GM21825 (cell line): ENCODE measurements at regions not wholly inside any gene's neighbourhood (a gene's known extent, or its start where the extent isn't known, plus 50 kb on each side); places are given as distances from the start of the nearest gene placed in this dataset.
"Not testable (repeated sequence)": the region's sequence is repeated elsewhere in the genome, so short reads cannot be mapped to it uniquely, and the experiment has no call there.

Source experiments
- ATAC-seq: cut with Tn5 transposase; IDR thresholded peaks from one replicate; pipeline ENCODE4 v1.9.1; 2021; ENCODE audit warnings: mild to moderate bottlenecking, moderate library complexity; ENCODE audit not compliant: unreplicated experiment

DNA sequence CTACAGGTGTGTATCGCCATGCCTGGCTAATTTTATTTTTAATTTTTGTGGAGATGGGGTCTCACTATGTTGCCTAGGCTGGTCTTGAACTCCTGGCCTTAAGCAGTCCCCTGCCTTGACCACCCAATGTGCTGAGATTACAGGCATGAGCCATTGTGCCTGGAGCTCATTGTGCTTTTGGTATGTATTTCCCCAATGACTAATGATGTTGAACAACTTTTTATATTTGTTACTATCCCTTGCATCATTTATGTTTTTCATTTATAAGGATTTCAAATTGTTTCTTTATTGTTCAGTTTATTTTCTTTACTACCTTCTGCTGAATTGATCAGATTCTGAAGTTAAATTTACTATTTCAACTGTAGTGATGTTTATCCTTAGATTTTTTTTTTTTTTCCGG lies 199.7 kb downstream of the CEP135 start:
- no peak for ATAC-seq

DNA sequence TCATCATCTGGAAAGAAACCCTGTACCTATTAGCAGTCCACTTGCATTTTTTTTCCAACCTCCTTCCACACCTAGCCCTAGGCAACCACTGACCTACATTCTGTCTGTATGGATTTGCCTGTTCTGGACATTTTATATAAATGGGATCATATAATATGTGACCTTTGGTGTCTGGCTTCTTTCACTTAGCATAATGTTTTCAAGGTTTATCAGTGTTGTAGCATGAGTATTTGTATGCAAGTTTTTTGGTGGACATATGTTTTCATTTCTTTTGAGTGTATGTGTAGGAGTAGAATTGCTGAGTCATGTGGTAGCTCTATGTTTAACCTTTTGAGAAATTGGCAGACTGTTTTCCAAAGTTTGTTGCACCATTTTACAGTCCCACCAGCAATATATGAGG lies 198.6 kb downstream of the CEP135 start:
- ATAC-seq, result no peak

DNA sequence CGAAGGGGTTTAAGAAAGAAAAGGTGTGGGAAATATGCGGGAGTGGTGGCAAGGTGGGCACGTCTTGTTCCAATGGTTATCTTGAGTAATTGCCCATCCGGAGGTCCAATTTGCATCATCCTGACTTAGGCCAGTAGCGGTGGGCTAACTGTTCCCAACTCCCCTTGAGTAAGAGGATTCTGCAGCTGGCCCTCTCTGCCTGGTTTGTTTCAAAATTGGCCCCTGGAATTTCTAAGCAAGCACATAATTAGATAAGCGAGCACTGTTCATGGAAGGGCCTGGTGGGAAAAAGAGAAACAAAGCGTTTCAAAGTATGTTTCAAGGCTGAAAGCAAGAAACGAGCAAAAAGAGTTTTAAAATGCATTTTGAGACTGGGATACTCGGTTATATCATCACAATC lies 198.2 kb downstream of the CEP135 start:
- no peak for ATAC-seq

DNA sequence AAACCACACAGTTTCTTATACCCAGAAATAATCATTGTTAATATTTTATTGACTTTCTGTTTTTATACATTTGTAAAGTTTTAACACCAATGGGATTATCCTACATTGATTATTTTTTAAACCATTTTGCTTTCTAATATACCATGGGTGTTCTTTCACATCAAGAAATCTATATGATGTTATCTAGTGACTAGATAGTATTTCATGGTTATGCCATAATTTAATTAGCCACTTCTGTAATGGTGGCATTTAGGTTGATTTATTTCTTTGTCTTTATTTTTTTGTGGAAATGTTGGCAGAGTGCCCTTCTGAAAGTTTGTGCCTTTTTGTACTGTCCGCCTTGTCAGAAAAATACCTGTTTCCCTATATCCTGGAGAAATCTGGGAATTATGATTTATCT lies 193.3 kb downstream of the CEP135 start:
- no peak for ATAC-seq

DNA sequence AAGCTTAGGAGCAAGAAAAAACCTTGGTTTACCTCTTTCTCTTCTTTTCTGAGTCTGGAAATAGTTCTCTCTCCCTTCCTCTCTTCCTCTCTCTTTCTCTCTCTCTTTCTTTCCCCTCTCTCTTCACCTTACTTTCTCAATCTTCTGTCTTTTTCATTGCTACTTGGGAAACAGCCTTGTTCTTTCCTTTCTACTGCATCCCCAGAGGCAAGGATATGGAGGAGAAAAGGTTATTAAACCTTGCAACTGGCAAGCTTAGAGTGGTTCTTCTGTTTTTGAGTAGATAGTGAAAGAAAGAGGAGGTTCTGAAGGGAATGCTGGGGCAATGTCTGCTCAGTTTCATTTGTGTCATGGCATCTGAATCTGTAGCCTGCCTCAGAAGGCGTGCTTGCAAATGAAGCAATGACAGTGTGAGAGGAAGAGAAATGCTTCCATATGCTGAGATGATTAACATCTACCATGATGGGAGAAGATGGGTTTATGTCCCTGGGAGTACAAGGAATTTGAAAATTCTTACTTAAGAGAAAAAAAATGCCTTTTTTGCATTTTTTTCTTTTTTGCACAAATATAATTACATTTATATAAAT lies 190.6 kb downstream of the CEP135 start:
- ATAC-seq, result no peak

DNA sequence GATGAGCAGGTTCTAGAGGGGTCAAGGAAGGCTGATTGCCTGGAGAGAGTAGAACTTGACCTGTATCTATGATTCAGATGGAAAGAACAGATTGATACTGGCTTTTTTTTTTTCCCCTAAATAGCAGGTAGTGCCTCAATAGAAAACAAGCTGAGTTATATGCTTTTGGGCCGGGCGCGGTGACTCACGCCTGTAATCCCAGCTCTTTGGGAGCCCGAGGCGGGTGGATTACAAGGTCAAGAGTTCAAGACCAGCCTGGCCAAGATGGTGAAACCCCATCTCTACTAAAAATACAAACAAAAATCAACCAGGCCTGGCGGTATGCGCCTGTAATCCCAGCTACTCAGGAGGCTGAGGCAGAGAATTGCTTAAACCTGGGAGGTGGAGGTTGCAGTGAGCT lies 186.1 kb downstream of the CEP135 start:
- not testable (repeated sequence) for ATAC-seq

DNA sequence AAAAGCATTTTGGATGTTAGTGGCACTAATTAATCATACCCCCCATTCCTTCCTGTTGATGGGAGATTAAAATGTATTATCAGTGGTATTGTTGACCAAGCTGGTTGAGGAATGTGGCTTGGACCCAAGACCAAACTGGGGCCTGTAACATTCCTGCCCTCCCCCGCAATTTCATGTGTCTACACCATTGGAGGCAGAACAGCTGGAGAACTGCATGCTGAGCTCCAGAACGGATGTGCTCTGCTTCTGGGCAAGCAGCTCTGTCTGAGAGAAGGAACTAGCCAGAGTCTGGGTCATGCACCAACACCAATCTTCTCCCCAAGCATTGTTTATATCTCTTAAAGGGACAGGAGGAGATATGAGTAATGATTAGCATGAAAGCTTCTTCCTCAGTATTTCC lies 185.5 kb downstream of the CEP135 start:
- ATAC-seq, result no peak

DNA sequence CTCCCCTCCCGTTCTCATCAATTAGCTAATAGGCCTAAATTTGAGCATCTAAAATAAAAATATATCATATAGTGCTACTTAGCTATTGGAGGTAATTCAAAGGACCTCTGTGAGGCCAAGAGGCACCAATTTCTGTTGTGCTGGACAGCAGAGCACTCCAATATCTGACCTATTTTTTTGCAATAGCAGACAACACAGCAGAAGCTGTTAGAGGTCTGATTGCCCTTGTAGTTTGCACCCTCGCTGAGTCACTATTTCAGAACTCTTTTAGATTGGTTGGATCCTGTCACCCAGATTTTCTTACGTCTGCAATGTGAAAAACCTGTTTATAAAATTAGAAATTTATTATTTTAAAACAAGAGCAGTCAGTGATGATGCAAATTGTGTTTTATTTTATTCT lies 184.1 kb downstream of the CEP135 start:
- ATAC-seq, result no peak

DNA sequence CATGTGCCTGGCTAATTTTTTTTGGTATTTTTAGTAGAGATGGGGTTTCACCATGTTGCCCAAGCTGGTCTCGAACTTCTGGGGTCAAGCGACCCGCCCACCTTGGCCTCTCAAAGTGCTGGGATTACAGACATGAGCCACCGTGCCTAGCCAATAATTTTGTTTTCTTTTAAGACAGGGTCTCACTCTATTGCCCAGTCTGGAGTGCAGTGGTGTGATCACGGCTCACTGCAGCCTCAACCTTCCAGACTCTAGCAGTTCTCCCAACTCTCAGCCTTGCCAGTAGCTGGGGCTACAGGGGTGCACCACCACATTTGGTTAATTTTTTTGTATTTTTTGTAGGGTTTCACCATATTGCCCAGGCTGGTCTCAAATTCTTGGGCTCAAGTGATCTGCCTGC lies 183.4 kb downstream of the CEP135 start:
- ATAC-seq, result not testable (repeated sequence)

DNA sequence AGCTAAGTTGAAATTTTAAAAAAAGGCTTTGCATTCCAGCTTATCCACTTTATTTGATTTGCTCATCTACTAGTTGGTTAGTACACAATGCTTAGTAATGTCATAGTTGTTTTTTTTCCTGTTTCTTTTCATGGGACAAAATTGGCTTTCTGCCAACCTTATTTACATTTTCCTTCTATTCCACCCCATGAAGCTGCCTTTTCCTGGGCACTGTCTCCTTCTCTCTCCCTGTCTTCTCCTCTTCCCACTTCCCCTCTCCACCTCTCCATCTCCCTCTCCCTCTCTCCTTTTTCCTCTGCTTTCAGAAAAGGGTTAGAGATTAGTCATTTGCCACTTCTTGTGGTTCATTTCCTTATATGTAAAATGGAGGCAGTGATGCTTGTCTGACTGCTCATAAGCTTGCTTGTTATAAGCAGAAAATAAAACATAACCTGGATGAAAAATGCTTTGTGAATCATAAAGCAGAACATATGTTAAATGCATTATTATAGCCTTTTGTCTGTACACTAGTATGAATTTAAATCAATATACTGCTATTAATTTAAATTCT lies 181.9 kb downstream of the CEP135 start:
- no peak for ATAC-seq

DNA sequence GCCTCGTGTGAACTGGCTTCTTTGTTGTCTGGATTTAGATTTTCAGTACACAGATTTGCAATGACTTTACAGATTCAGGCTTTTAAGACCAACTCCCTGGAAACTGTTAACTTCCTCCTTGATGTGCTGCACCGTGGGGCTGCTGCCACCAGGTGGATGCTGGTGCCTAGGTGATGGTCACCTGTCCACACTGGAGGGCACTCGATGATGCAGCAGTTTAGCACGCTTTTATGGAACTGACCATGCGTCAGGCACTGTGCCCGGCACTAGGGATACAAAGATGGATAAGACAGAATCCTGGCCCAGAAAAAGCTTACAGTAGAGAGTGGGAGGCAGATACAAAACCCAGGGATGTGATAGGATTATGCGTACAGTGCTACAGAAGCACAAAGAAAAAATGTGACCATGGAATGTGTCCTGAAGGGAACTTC lies 180.7 kb downstream of the CEP135 start:
- ATAC-seq, result no peak

DNA sequence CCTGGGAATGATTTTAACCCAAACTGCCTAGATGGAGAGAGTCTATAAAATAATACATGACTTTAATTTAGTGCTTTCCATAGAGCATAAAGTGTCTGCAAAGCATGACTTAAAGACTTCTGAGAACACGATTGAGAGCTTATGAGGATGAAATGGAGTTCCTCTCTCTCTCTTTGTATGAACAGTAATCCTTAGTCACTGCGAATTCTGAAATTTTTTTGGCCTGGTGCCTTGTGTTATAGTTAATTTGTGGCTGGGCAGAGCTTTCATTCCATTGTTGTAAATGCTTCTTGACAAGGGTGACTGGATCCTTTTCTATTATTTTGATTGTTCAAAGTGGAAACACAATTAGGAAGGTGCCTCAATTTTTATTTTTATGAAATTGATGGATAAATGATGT lies 179.5 kb downstream of the CEP135 start:
- ATAC-seq, result no peak

DNA sequence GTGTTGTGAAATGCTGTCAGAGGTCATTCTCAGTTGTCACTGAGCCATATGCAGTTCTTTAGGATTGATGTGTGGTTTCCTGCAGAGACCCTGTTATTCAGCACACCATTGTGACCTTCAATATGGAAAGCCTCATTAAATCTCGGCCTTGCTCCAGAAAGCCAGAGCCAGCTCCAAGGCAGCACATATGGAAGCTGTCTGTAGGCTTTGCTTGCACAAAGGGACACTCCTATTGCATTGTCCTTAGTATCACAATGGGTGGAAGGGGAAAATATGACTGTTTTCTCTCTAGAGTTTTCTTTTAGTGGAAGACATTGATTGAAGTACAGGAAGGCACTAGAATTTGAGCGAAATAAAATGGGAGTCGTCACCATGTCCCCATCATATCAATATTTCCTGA lies 179.0 kb downstream of the CEP135 start:
- ATAC-seq, result no peak

DNA sequence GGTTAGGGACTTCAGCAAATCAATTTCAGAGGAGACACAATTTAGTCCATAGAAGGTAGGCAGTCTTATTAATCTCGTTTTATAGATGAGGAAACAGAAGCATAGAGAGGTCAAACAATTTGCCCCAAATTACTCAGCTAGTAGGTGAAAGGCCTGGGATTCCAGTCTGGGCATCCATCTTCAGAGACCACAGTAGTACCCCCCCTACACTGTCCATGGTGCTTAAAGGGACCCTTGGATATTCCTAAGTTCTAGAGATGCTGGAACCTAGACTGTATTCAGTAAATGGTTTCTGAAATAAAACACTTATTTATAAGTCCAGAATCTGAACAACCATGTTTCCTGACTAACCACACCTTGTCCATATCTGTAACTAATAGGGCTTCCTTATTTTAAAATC lies 174.8 kb downstream of the CEP135 start:
- ATAC-seq, result no peak

DNA sequence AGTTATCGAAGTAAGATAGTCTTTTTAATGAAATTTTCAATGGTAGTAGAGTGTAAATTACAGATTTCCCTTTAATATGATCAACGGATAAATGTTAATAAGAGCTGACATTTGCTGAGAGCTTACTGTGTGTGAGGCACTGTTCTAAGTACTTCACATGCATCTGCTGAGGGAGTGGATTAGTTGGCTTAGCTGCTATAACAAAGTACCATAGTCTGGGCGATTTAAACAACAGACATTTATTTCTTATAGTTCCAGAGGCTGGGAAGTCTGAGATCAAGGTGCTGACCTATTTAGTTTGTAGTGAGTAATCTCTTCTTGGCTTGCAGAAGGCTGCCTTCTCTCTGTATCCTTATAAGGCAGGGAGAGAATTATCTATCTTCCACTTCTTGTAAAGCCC lies 174.3 kb downstream of the CEP135 start:
- ATAC-seq, result no peak

DNA sequence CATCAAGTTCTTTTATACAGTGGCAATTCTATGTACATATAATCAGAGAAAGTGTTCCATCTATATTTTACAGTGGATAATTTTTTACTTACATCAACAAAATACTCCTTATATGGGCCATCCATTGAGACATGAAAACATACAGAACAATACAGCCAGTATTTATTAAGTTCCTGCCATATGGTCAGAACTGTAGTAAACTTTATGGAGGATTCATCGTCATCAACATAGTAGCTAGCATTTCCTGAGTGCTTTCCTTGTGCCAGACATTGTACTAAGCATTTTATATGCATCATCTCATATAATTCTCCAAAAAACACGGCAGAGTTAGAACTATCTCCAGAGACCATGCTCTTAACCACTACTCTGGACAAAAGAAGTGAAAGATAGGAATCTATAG lies 170.1 kb downstream of the CEP135 start:
- ATAC-seq, result no peak

DNA sequence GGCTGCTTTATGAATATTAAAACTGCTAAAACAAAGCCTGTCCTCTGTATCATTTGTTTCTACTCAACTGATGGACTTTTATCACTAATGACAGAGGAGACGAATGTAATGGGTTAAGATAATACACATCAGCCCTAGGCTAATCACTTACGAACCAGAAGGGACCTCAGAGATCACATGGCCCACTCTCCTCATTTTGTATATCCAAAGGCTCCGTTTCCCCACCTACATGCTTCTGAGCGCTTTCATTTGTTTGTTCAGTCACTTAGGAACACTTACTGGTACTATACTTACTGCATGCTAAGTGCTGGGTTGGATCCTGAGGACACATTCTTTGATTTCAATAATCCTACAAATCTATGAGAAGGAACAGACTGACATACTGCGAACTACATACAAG lies 169.3 kb downstream of the CEP135 start:
- no peak for ATAC-seq

DNA sequence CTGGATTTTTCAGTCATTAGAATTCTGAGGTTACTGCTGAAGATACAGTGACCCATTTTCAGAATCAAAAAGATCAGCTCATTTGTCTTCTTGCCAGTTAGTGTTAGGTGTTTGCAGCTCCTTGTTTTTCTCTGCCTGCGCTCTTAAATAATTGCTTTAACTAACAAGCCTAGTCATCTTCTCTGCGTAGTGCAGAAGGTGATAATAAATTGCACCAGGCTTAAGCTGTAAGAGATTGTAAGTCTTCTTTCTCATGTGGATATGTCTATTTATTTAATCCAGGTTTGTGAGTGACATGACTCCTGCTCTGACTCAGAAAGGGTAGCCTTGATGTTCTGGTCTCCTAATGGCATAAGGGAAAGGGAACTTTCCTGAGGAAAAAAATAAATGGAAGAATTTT lies 167.2 kb downstream of the CEP135 start:
- no peak for ATAC-seq

DNA sequence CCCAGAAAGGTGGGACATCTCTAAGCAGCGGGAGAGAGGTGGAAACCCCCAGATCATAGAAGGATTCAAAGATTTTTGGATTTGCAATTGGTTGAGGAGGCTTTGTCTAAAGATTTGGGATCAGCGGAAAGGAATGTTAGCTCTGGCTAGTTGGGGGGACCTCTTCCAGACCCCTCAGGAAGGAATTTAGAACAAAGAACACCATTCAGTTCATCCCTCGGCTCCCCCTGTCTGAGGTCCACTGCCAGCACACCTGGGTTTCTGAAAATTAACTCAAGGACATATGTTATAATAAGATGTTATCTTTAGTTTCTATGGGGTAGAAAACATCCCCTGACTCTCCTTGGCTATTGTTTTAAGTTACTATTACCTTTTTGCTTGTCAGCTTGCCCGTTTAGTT lies 163.6 kb downstream of the CEP135 start:
- ATAC-seq, result no peak

DNA sequence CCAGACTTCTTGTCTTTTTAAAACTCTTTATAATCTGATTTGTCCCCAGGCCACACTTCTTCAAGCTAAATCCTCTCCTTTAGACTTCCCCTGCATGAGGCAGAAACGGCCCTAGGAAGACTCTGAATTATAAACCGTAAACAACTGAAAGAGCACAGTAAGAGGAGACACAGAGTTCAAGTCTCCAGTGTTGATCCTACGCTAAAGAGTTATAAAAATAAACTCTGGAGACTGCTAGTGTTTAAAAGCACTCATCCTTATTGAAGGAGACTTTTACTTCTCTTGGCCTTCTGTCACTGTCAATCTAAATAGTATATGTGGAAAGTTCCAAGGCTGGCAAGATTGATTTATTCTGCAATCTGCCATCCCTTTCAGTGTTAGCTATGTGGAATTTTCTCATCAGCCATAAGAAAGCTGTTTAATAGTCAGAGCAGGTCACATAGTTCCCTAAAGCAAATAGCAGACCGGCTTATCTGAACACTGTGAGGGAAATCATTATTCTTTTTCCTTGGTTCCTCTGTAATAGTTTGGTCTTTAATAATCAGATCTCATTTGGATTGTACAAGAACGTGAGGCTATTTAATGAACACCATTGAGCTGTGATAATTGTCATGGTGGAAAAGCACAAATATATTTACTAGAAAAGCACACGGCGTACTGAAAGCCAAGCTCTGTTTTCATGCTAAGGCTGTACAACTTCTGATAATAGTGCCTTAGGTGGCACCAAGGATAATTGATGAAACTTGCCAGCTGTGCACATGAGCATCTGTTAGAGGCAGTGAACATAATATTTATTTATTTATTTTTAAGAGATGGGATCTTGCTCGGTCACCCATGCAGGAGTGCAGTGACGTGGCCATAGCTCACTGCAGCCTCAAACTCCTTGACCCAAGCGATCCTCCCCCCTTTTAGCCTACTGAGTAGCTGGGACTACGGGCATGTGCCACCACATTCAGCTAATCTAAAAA lies 157.7 kb downstream of the CEP135 start:
- ATAC-seq, result no peak

DNA sequence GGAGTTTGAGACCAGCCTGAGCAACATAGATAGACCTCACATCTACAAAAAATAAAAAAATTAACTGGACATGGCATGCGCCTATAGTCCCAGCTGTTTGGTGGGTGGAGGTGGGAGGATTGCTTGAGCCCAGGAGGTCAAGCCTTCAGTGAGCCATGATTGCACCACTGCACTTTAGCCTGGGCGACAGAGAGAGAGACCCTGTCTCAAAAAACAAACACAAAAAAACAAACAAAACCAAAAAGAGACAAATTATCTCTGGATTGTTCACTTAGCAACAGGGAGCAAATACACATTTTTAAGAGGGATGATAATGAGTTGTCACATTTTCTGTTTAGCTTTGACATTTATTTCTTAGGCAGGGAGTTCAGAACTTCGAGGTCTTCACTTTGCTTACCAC lies 155.4 kb downstream of the CEP135 start:
- ATAC-seq, result no peak

DNA sequence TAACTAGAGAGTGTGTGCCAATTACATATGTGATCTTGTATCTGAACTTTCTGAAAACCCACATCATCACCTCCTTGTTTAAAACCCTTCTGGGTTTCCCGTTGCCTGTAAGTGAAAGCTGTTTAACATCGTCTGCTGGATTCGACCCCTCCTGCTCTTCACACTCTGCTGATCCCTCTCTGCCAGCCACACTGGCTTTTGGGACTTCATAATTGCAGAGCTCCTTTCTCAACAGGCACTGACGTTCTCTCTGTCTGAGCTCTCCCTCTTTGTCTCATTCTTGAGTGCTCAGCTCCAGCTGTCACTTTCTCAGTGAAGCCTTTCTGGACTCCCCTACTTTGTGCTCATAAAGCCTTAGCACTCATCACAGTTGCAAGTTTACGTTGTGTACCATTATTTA lies 153.9 kb downstream of the CEP135 start:
- no peak for ATAC-seq
